ENCODE measurements at regions not wholly inside any gene's neighbourhood (a gene's known extent, or its start where the extent isn't known, plus 50 kb on each side); places are given as distances from the start of the nearest gene placed in this dataset.

GRCh38 chr9:116096853-116097252 lies 56.7 kb upstream of the PAPPA start:
- Mint-ChIP-seq H3K4me1 (peaks cover 4% of the 10 kb centered on the region), H3K9me3 (no peaks in the 10 kb centered on the region), H3K36me3 (ENCODE audit: low read depth) (no peaks in the 10 kb centered on the region), H3K27me3 (ENCODE audit: insufficient read depth) (no peaks in the 10 kb centered on the region), H3K27ac (no peak overlapping the region), H3K4me3 (no peak overlapping the region)
- no peaks in the 10 kb centered on the region for H3K9me3 ChIP-seq (ENCODE audit: control insufficient read depth, low read length)
- H3K27me3 ChIP-seq (ENCODE audit: control insufficient read depth, insufficient read depth, low read length, poor library complexity, severe bottlenecking): no peaks in the 10 kb centered on the region
- no peak for DNase-seq
- TF ChIP-seq CTCF (conservative IDR thresholded peaks at IDR 0.05): no peak
- no peak overlapping the region for H3K9ac ChIP-seq (ENCODE audit: extremely low read depth, low read length, poor library complexity, severe bottlenecking)
- H3K4me1 ChIP-seq (ENCODE audit: control insufficient read depth, insufficient read depth, low read length): no peaks in the 10 kb centered on the region
- WGBS, 2 experiments (ENCODE audit: insufficient coverage in 1 of 2, insufficient read length in 1 of 2): 42 to 48% methylated on average over 3 of the region's 3 CpGs
- H3K27ac ChIP-seq (ENCODE audit: low read depth, low read length): no peak overlapping the region
- H3K4me3 ChIP-seq (ENCODE audit: low read length): no peak overlapping the region
- no peaks in the 10 kb centered on the region for H3K36me3 ChIP-seq (ENCODE audit: control insufficient read depth, insufficient read depth, low read length)

GRCh38 chr9:116098476-116098875 lies 55.1 kb upstream of the PAPPA start:
- no peak for DNase-seq
- H3K9me3 ChIP-seq (ENCODE audit: control insufficient read depth, low read length): no peaks in the 10 kb centered on the region
- Mint-ChIP-seq H3K36me3 (ENCODE audit: low read depth) (no peaks in the 10 kb centered on the region), H3K9me3 (no peaks in the 10 kb centered on the region), H3K4me3 (no peak overlapping the region), H3K4me1 (peaks cover 4% of the 10 kb centered on the region), H3K27me3 (ENCODE audit: insufficient read depth) (no peaks in the 10 kb centered on the region), H3K27ac (no peak overlapping the region)
- H3K9ac ChIP-seq (ENCODE audit: extremely low read depth, low read length, poor library complexity, severe bottlenecking): no peak overlapping the region
- no peaks in the 10 kb centered on the region for H3K4me1 ChIP-seq (ENCODE audit: control insufficient read depth, insufficient read depth, low read length)
- no peak overlapping the region for H3K4me3 ChIP-seq (ENCODE audit: low read length)
- 86 to 88% methylated on average over 4 to 5 of the region's 5 CpGs for WGBS, 2 experiments (ENCODE audit: insufficient coverage in 1 of 2, insufficient read length in 1 of 2)
- H3K36me3 ChIP-seq (ENCODE audit: control insufficient read depth, insufficient read depth, low read length): no peaks in the 10 kb centered on the region
- no peak for TF ChIP-seq CTCF (conservative IDR thresholded peaks at IDR 0.05)
- H3K27me3 ChIP-seq (ENCODE audit: control insufficient read depth, insufficient read depth, low read length, poor library complexity, severe bottlenecking): no peaks in the 10 kb centered on the region
- no peak overlapping the region for H3K27ac ChIP-seq (ENCODE audit: low read depth, low read length)

GRCh38 chr9:116099821-116100220 lies 53.8 kb upstream of the PAPPA start:
- Histone ChIP-seq H3K4me1 (ENCODE audit: control insufficient read depth, insufficient read depth, low read length) (no peaks in the 10 kb centered on the region), H3K27ac (ENCODE audit: low read depth, low read length) (no peak overlapping the region), H3K36me3 (ENCODE audit: control insufficient read depth, insufficient read depth, low read length) (no peaks in the 10 kb centered on the region), H3K4me3 (ENCODE audit: low read length) (no peak overlapping the region), H3K27me3 (ENCODE audit: control insufficient read depth, insufficient read depth, low read length, poor library complexity, severe bottlenecking) (no peaks in the 10 kb centered on the region), H3K9ac (ENCODE audit: extremely low read depth, low read length, poor library complexity, severe bottlenecking) (no peak overlapping the region), H3K9me3 (ENCODE audit: control insufficient read depth, low read length) (no peaks in the 10 kb centered on the region)
- no peak overlapping the region for H3K27ac Mint-ChIP-seq
- H3K4me1 Mint-ChIP-seq: peaks cover 4% of the 10 kb centered on the region
- no peak for DNase-seq
- H3K4me3 Mint-ChIP-seq: no peak overlapping the region
- H3K27me3 Mint-ChIP-seq (ENCODE audit: insufficient read depth): no peaks in the 10 kb centered on the region
- no peaks in the 10 kb centered on the region for H3K36me3 Mint-ChIP-seq (ENCODE audit: low read depth)
- TF ChIP-seq CTCF (conservative IDR thresholded peaks at IDR 0.05): no peak
- no peaks in the 10 kb centered on the region for H3K9me3 Mint-ChIP-seq
- WGBS, 2 experiments (ENCODE audit: insufficient coverage in 1 of 2, insufficient read length in 1 of 2): 94 to 100% methylated on average over 1 of the region's 1 CpG

All from endodermal cell (in vitro differentiated cells).